ENCODE measurements at regions not wholly inside any gene's neighbourhood (a gene's known extent, or its start where the extent isn't known, plus 50 kb on each side); places are given as distances from the start of the nearest gene placed in this dataset.

- no peak for DNase-seq
Observed at GRCh38 chr7:121810831-121811672, 61.9 kb upstream of the PTPRZ1 start.

DNA sequence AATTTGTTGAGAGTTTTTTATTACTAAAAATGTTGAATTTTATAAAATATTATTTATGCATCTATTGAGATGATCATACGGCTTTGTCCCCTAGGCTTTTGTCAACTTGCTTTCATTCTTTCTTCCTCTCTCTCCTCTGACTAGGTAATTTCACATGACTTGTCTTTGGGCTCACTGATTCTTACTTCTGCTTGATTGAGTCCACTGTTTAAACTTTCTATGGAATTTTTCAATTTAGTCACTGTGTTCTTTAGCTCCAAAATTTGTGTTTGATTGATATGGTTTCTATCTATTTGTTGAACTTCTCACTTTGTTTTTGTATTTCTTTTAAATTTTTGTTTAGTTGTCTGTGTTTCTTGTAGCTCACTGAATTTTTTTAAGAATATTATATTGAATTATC lies 65.9 kb upstream of the PTPRZ1 start:
- DNase-seq, result no peak

GRCh38 chr7:121803039-121803438 lies 69.9 kb upstream of the PTPRZ1 start:
- no peak for DNase-seq

GRCh38 chr7:121800916-121801675 lies 71.9 kb upstream of the PTPRZ1 start:
- DNase-seq, result no peak

DNA sequence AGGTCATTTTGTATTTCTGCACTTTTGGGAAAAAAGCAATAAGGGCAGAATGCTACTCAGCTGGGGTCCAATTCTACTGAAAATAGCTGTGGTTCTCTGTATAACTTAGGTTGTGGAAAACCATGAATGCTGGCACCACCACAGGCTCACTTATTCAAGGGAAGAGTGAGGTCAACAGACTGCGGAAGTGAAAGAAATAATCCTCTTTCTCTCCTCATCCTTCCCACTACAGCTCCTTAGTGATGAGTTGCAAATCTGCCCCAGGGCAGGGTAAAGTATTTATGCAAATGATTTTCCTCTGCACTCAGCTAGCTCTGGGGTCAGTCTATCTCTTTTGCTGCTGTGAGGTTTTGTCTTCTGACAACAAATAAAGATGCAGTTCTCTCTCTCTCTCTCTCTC lies 74.1 kb upstream of the PTPRZ1 start:
- DNase-seq, result no peak

GRCh38 chr7:121798453-121798840 lies 74.5 kb upstream of the PTPRZ1 start:
- no peak for DNase-seq

DNA sequence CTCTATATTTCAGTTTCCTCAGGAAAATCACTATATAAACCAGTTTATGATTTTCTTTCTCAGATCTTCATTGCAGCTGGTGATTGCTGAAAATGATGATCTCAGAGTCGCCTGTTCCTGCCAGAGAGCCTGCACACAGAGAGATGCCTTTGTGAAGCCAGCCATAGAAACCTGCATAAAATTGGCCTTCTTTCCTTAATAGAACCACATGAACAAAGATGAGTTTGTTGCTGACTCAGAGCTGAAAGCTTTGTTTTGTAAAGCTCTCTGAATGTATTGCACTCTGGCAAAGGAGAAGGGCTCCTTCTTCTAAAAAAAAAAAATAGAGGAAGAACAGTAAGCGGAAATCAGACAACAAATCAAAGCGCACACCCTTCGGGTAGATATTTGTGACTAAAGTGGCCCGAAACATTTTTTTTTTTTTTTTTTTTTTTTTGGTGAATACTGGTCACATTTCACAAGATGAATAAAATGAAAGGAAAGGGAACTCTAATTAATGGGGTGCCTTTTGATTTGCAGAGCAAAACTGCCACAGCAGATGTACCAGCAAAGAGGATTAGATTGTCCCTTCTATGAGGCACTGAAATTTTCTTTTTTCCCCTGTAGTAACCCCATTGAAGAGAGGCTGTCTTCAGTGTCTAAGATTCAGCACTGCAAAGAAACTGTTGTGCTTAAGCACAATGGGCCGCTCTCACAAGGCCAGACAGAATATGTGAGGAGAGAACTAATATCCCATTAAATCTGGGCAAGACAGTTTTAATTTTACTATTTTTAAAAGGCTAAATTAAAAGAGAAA lies 75.1 kb upstream of the PTPRZ1 start:
- no peak for DNase-seq

GRCh38 chr7:121796936-121797656 lies 75.9 kb upstream of the PTPRZ1 start:
- DNase-seq, result no peak

DNA sequence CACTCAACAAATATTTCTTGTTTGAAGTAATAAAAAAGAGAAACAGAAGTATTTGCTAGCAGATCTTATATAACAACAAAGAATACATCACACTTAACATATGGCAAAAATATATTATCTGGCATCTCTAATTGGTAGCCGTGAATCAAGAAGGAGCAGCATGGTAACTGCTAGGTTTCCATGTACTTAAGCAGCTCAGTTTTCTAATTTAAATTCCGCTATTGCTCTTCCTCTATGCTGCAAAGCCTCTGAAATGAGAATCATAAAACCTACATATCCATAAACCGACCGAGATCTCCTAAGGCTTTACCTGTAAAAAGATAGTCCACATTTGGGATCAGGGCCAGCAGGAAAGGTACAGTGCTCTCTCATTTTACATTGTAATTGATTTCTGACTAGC lies 76.6 kb upstream of the PTPRZ1 start:
- no peak for DNase-seq

GRCh38 chr7:121795736-121796135 lies 77.2 kb upstream of the PTPRZ1 start:
- no peak for DNase-seq

- DNase-seq, result no peak
Observed at GRCh38 chr7:121793716-121794115, 79.2 kb upstream of the PTPRZ1 start.

DNA sequence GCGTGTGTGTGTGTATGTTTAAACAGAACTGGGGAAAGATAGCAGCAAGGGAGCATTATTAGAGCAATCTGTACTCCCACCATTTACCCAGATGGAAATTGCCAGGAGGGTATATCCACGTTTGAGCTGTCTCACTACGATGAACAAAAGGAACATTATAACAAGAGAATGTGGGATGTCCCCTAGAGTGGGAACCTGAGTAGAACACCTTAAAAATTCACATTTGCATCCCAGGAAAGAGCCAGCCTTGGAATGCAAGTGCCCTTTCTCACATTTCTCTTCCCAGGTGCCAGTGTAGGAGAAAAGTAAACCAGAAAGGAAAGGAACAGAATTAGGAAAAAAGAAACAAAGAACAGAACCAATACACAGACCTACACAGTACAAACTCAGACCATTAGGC lies 95.3 kb upstream of the PTPRZ1 start:
- no peak for DNase-seq

DNA sequence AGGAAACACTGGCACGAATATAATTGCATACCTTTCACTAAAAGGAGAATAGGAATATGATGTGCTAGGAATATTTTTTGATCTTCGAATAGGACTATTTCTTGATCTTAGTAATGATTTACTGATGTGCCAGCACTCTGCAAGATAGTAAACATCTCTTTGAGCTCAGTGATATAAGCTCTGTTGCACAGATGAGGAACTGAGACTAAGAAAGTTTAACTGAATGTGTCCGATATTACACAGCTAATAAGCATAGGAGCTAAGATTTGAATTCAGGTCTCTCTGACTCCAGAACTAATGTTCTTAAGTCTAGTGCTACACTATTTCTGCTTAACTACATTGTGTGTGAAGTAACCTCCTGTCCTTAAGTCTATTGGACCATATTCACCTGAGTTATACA lies 98.4 kb upstream of the PTPRZ1 start:
- DNase-seq, result no peak

- no peak for DNase-seq
Observed at GRCh38 chr7:121766676-121767075, 106.3 kb upstream of the PTPRZ1 start.

- DNase-seq, result peak in 1 of 2 experiments; percentile 38
Observed at GRCh38 chr7:121761399-121761798, 111.6 kb upstream of the PTPRZ1 start.

DNA sequence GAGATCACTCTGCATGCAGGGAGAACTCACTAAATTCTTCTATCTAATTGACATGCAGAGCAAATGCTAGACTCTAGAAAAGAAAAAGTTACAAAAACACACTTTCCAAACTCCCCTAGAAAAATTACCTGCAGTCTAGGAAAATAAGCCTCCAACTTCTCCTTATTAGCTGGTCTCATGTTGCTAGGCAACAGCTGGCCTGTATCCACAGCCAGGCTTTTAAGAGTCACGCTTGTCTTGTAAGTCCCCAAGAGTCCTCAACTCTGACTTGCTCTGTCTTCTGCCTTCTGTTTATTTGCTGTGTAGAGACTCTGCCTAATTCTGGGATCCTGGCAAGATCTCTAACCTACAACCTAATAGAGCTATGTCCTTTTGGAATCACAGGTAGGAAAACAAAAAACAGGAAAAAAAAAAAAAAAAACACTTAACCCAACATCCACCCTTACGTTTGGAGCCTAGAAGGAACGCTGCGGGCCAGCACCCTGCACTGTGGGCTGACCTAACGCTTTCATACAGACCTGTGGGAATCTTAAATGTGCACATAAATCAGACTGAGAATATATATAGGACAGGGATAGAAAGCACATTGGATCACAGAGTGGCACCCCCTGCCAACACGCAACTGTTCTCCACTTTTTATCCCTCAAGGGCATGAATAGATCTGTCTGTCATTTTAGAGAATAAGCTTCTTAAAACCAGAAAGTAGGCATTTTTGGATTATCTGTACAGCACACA lies 117.0 kb upstream of the PTPRZ1 start:
- DNase-seq, result no peak

DNA sequence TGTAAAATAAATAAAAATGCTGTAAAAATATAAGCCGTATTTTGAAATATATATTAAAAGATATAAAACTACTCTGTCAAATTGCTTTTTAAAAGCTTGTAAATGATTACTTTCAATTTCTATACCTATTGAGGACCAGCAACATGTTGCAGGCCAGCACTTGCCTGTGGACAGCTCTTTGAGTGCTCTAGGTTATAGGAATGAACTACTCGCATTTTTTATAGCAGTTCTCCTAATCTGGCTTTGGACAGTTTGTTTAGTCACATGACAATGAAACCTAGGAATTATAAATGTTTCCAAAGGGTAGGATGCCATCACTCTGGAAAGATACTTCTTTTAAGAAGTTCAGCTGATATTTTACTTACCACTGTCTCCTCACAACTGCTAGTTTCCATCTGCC lies 117.7 kb upstream of the PTPRZ1 start:
- DNase-seq, result no peak

- no peak for DNase-seq
Observed at GRCh38 chr7:121753944-121754343, 119.0 kb upstream of the PTPRZ1 start.

GRCh38 chr7:121752706-121753105 lies 120.3 kb upstream of the PTPRZ1 start:
- DNase-seq, result no peak

GRCh38 chr7:121748546-121748945 lies 124.4 kb upstream of the PTPRZ1 start:
- no peak for DNase-seq

DNA sequence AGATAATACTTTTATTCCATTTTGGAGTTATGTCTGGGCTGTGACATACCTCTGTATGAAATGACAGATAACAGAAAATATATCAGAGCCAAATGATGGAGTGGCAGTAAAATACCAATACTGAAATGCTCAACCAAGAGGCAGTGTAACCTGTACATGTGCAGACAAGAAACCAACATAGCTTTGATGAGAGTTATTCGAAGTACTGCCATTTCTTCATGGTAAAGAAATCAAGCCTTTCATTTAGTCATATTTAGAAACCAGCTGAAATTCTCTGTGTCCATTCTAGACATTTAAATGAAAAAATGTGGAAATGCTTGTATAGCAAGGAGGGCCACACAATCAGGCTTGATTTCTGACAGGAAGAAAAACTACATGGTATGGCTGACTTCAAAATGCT lies 127.1 kb upstream of the PTPRZ1 start:
- DNase-seq, result no peak

DNA sequence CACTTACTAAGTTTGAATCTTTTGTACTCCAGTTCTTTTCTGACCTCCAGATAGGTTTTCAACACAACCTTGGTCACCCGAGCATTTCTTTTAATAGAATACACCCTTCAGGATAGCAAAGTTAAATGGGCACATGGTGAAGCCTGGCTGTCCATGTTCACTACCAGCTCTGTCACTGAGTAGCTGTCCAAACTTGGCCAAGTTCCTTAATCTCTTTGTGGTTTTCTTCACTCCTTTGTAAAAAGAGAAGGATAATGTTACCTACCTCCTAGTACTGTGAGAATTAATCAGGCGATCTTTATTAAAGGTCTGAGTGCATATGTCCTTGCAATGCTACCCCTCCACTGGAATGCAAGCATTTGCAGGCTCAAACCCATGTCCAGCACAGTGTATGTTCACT lies 128.1 kb upstream of the PTPRZ1 start:
- DNase-seq, result no peak

All from NCI-H1930 (cell line).